IMR-90 (cell line): ENCODE measurements at regions not wholly inside any gene's neighbourhood (a gene's known extent, or its start where the extent isn't known, plus 50 kb on each side); places are given as distances from the start of the nearest gene placed in this dataset.

Experiments
- BHLHE40 ChIP-seq: fragments of 150-350 bp; IDR thresholded peaks from 2 replicates; pipeline ENCODE4 v1.6.1; 2016; ENCODE audit warnings: mild to moderate bottlenecking, low read depth, low read length
- CTCF ChIP-seq: conservative IDR thresholded peaks from 2 replicates; pipeline ENCODE4 v1.5.1; 2012; ENCODE audit warnings: mild to moderate bottlenecking, low read depth, low read length, improper control_type of control experiment
- ELK1 ChIP-seq: fragments of 150-350 bp; IDR thresholded peaks from 2 replicates; pipeline ENCODE4 v1.6.1; 2016; ENCODE audit warnings: low read depth, mild to moderate bottlenecking, low read length, moderate library complexity, borderline replicate concordance
- FOS ChIP-seq: fragments of 150-350 bp; IDR thresholded peaks from 2 replicates; pipeline ENCODE4 v1.6.1; 2016; ENCODE audit warnings: low read depth, low read length
- MAFK ChIP-seq: IDR thresholded peaks from 2 replicates; pipeline ENCODE4 v1.6.1; 2012; ENCODE audit warnings: low read depth, low read length, improper control_type of control experiment
- MAZ ChIP-seq: IDR thresholded peaks from 2 replicates; pipeline ENCODE4 v1.6.1; 2012; ENCODE audit warnings: low read depth, mild to moderate bottlenecking, low read length, improper control_type of control experiment, moderate library complexity, borderline replicate concordance
- MXI1 ChIP-seq: IDR thresholded peaks from 2 replicates; pipeline ENCODE4 v1.6.1; 2012; ENCODE audit warnings: low read depth, mild to moderate bottlenecking, low read length, moderate library complexity, borderline replicate concordance
- POLR2A ChIP-seq: IDR thresholded peaks from 2 replicates; pipeline ENCODE4 v1.6.1; 2012; ENCODE audit warnings: mild to moderate bottlenecking, low read depth, low read length
- RAD21 ChIP-seq: IDR thresholded peaks from 2 replicates; pipeline ENCODE4 v1.6.1; 2012; ENCODE audit warnings: low read length, improper control_type of control experiment
- RCOR1 ChIP-seq: IDR thresholded peaks from 2 replicates; pipeline ENCODE4 v1.6.1; 2012; ENCODE audit warnings: mild to moderate bottlenecking, low read length, improper control_type of control experiment; ENCODE audit not compliant: insufficient replicate concordance
- RFX5 ChIP-seq: IDR thresholded peaks from 2 replicates; pipeline ENCODE4 v1.8.0; 2012; ENCODE audit warnings: low read depth, mild to moderate bottlenecking, low read length, moderate library complexity
- TF ChIP-seq, protein P1 (sequence below): fragments of 150-350 bp; IDR thresholded peaks from 2 replicates; pipeline ENCODE4 v1.6.1; 2017; ENCODE audit warnings: mild to moderate bottlenecking, antibody characterized with exemption, low read length, low read depth

DNA sequence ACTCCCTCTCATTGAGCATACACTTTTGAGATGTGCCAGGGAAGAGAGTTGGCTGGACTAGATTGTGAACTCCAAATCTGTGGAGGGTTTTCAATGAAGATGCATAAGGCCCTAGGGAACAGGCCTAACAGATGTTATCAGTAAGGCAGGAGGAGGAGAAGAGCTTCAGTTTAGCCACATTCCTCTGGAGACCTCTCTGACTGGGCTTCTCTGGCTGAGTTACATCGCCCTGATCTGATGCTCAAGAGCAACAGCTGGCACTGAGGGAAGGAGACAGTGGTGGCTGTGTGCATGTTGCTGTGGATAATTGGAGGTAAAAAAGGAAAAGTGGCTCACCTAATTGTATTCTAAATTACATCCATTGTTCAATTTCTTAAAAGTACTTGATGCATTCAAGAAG, 206.4 kb upstream of the CFAP20DC start:
- TF ChIP-seq RAD21 (no peak), CTCF (no peak), RFX5 (no peak), MXI1 (no peak), POLR2A (no peak), RCOR1 (no peak), ELK1 (no peak), MAFK (no peak), FOS (no peak), BHLHE40 (no peak), MAZ (no peak)
- TF ChIP-seq, protein P1, sequence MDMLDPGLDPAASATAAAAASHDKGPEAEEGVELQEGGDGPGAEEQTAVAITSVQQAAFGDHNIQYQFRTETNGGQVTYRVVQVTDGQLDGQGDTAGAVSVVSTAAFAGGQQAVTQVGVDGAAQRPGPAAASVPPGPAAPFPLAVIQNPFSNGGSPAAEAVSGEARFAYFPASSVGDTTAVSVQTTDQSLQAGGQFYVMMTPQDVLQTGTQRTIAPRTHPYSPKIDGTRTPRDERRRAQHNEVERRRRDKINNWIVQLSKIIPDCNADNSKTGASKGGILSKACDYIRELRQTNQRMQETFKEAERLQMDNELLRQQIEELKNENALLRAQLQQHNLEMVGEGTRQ = no peak
